ENCODE measurements at regions not wholly inside any gene's neighbourhood (a gene's known extent, or its start where the extent isn't known, plus 50 kb on each side); places are given as distances from the start of the nearest gene placed in this dataset.

GRCh38 chr9:22916148-22916547 is 469.5 kb downstream of the DMRTA1 start:
- H3K27me3 Mint-ChIP-seq (ENCODE audit: insufficient read depth), result no peaks in the 10 kb centered on the region
- TF ChIP-seq, protein P1, sequence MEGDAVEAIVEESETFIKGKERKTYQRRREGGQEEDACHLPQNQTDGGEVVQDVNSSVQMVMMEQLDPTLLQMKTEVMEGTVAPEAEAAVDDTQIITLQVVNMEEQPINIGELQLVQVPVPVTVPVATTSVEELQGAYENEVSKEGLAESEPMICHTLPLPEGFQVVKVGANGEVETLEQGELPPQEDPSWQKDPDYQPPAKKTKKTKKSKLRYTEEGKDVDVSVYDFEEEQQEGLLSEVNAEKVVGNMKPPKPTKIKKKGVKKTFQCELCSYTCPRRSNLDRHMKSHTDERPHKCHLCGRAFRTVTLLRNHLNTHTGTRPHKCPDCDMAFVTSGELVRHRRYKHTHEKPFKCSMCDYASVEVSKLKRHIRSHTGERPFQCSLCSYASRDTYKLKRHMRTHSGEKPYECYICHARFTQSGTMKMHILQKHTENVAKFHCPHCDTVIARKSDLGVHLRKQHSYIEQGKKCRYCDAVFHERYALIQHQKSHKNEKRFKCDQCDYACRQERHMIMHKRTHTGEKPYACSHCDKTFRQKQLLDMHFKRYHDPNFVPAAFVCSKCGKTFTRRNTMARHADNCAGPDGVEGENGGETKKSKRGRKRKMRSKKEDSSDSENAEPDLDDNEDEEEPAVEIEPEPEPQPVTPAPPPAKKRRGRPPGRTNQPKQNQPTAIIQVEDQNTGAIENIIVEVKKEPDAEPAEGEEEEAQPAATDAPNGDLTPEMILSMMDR (IDR thresholded peaks at IDR 0.05), result no peak
- no peak for DNase-seq
- H3K9me3 Mint-ChIP-seq, result no peaks in the 10 kb centered on the region; the same call in 1 of the 2 replicates
- no peak overlapping the region for H3K4me3 Mint-ChIP-seq
- no peak overlapping the region for H3K27ac Mint-ChIP-seq
- H3K4me1 Mint-ChIP-seq (ENCODE audit: low read depth), result no peaks in the 10 kb centered on the region
- no peaks in the 10 kb centered on the region for H3K36me3 Mint-ChIP-seq (ENCODE audit: low read depth)

GRCh38 chr9:22919423-22919822 is 472.8 kb downstream of the DMRTA1 start:
- H3K27ac Mint-ChIP-seq, result no peak overlapping the region
- no peak for DNase-seq
- H3K36me3 Mint-ChIP-seq (ENCODE audit: low read depth), result no peaks in the 10 kb centered on the region
- H3K4me3 Mint-ChIP-seq, result no peak overlapping the region
- H3K9me3 Mint-ChIP-seq, result no peaks in the 10 kb centered on the region
- TF ChIP-seq, protein P1 (IDR thresholded peaks at IDR 0.05), result no peak
- H3K4me1 Mint-ChIP-seq (ENCODE audit: low read depth), result no peaks in the 10 kb centered on the region
- no peaks in the 10 kb centered on the region for H3K27me3 Mint-ChIP-seq (ENCODE audit: insufficient read depth)

- Mint-ChIP-seq H3K36me3 (ENCODE audit: low read depth) (no peaks in the 10 kb centered on the region), H3K27me3 (ENCODE audit: insufficient read depth) (no peaks in the 10 kb centered on the region), H3K27ac (no peak overlapping the region), H3K9me3 (no peaks in the 10 kb centered on the region; the same call in 1 of the 2 replicates), H3K4me1 (ENCODE audit: low read depth) (no peaks in the 10 kb centered on the region), H3K4me3 (no peak overlapping the region)
- TF ChIP-seq, protein P1 (IDR thresholded peaks at IDR 0.05), result no peak
- DNase-seq, result no peak
Observed at GRCh38 chr9:22921742-22922141, 475.1 kb downstream of the DMRTA1 start.

- H3K4me1 Mint-ChIP-seq (ENCODE audit: low read depth), result no peaks in the 10 kb centered on the region
- H3K9me3 Mint-ChIP-seq, result no peaks in the 10 kb centered on the region; the same call in 1 of the 2 replicates
- no peaks in the 10 kb centered on the region for H3K36me3 Mint-ChIP-seq (ENCODE audit: low read depth)
- TF ChIP-seq, protein P1 (IDR thresholded peaks at IDR 0.05), result no peak
- H3K27me3 Mint-ChIP-seq (ENCODE audit: insufficient read depth), result no peaks in the 10 kb centered on the region
- no peak overlapping the region for H3K4me3 Mint-ChIP-seq
- no peak for DNase-seq
- no peak overlapping the region for H3K27ac Mint-ChIP-seq
Observed at GRCh38 chr9:22922222-22922621, 475.6 kb downstream of the DMRTA1 start.

DNA sequence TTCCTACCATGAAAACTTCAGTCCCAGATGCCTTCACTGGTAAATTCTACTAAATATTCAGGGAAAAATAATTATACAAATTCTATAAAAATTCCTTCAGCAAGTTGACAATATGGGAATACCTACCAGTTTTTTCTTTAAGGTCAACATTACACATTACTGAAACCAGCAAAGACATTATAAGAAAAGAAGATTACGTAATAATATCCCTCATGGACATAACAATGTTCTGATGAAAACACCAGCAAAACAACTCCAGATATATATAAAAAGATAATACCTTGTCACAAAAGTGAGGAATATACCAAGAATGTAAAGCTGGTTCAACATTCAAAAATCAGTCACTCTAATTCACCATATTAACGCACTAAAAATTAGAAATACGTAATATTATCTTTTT is 507.9 kb downstream of the DMRTA1 start:
- no peaks in the 10 kb centered on the region for H3K36me3 Mint-ChIP-seq (ENCODE audit: low read depth)
- TF ChIP-seq, protein P1 (IDR thresholded peaks at IDR 0.05), result no peak
- peaks cover 5% of the 10 kb centered on the region; the same call in 1 of the 2 replicates for H3K4me1 Mint-ChIP-seq (ENCODE audit: low read depth)
- H3K27me3 Mint-ChIP-seq (ENCODE audit: insufficient read depth), result no peaks in the 10 kb centered on the region
- no peak overlapping the region for H3K4me3 Mint-ChIP-seq
- H3K27ac Mint-ChIP-seq, result no peak overlapping the region
- DNase-seq, result no peak
- no peaks in the 10 kb centered on the region; the same call in 1 of the 2 replicates for H3K9me3 Mint-ChIP-seq

DNA sequence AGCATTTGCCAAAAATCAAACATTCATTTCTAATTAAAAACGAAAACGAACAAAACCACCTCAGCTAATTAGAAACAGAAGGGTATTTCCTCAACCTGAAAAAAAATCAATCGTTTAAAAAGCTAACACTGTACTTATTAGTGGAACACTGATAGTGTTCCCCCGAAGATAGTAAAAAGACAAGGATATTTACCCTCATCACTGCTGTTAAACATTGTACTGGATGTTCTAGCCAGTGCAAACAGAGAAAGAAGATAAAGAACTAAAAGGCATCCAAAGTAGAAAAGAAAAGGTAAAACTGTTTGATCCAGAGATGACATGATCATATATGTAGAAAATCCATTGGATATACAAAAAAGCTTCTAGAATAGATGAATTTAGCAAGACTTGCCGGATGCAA is 508.3 kb downstream of the DMRTA1 start:
- no peaks in the 10 kb centered on the region; the same call in 1 of the 2 replicates for H3K9me3 Mint-ChIP-seq
- H3K4me1 Mint-ChIP-seq (ENCODE audit: low read depth), result peaks cover 5% of the 10 kb centered on the region; the same call in 1 of the 2 replicates

More for the DNA sequence above, 508.3 kb downstream of the DMRTA1 start:
- TF ChIP-seq, protein P1 (IDR thresholded peaks at IDR 0.05), result no peak
- DNase-seq, result no peak
- Mint-ChIP-seq H3K27me3 (ENCODE audit: insufficient read depth) (no peaks in the 10 kb centered on the region), H3K4me3 (no peak overlapping the region), H3K27ac (no peak overlapping the region), H3K36me3 (ENCODE audit: low read depth) (no peaks in the 10 kb centered on the region)
